Astrocyte of the cerebellum (primary cell): ENCODE measurements at regions not wholly inside any gene's neighbourhood (a gene's known extent, or its start where the extent isn't known, plus 50 kb on each side); places are given as distances from the start of the nearest gene placed in this dataset.

ENCODE experiments used
- DNase-seq: peaks from one replicate; pipeline ENCODE4 v3.0.0-alpha.2; 2011; ENCODE audit warnings: low read depth
- H3K4me3 ChIP-seq: 2 replicates; pipeline ENCODE4 v1.5.1; 2011; ENCODE audit warnings: mild to moderate bottlenecking, low read depth, low read length, moderate library complexity
- in situ Hi-C: cut with HindIII; loops from 2 replicates; pipeline ENCODE4 v1.10.0; 2017; ENCODE audit warnings: low sequenced_read_pairs
- TF ChIP-seq, protein P1 (sequence below): IDR thresholded peaks from 2 replicates; pipeline ENCODE4 v1.5.1; 2012; ENCODE audit warnings: low read length, low read depth, moderate library complexity, mild to moderate bottlenecking; ENCODE audit errors: missing control alignments

DNA sequence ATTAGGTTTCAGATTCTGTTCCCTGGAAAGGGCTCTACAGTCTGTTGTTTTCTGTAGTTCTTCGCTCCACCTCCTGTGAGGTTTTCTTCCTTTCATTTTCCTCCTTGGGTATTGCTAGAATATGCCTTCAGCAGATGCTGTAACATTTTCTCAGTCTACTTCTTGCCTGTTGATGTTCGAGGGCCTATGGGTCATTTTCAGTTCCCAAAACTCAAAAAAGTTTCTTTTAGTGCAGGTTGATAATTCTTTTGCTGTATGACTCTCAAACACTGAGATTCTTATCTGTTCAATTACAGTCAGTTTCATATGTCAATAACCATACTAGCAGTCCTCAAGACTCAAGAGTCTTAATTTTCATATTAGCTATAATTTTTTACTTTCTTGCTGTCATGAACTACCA is 268.3 kb downstream of the RFC3 start:
- in situ Hi-C loops, result no loop called here
- no peak for DNase-seq
- no peak overlapping the region for H3K4me3 ChIP-seq
- TF ChIP-seq, protein P1, sequence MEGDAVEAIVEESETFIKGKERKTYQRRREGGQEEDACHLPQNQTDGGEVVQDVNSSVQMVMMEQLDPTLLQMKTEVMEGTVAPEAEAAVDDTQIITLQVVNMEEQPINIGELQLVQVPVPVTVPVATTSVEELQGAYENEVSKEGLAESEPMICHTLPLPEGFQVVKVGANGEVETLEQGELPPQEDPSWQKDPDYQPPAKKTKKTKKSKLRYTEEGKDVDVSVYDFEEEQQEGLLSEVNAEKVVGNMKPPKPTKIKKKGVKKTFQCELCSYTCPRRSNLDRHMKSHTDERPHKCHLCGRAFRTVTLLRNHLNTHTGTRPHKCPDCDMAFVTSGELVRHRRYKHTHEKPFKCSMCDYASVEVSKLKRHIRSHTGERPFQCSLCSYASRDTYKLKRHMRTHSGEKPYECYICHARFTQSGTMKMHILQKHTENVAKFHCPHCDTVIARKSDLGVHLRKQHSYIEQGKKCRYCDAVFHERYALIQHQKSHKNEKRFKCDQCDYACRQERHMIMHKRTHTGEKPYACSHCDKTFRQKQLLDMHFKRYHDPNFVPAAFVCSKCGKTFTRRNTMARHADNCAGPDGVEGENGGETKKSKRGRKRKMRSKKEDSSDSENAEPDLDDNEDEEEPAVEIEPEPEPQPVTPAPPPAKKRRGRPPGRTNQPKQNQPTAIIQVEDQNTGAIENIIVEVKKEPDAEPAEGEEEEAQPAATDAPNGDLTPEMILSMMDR, result no peak

DNA sequence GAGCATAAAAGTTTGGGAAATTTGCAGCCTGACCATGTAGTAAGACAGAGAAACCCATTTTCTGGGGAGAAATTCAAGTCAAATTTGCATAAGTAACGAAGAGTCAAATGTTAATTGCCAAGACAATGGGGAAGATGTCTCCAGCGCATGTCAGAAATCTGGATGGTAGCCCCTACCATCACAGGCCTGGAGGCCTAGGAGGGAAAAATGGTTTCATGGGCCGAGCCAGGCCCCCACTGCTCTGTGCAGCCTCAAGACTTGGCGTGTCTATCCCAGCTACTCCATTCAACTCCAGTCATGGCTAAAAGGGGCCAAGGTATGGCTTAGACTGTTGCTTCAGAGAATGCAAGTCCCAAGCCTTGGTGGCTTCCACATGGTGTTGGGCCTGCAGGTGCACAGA is 269.8 kb downstream of the RFC3 start:
- in situ Hi-C loops, result no loop called here
- DNase-seq, result no peak
- no peak overlapping the region for H3K4me3 ChIP-seq
- TF ChIP-seq, protein P1, result no peak

DNA sequence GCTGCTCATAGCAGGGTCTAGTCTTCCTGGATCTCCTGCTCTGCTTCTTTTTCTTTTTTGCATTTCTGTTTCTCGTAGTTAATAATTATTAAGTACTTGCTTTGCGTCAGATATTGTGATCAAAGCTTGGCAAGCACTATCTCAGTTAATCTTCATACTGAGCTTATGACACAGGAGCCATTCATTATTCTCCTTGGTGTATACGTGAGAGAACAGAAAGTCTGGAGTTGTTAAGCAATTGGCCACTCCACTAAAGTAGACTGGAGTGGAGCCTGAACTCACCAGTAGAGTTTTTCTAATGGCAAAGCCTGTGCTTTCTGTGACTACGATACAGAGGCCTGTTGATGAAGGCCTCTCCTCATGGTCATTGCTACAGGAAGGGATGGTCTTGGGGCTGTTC is 285.9 kb downstream of the RFC3 start:
- in situ Hi-C loops, result no loop called here
- DNase-seq, result no peak
- H3K4me3 ChIP-seq, result no peak overlapping the region
- TF ChIP-seq, protein P1, result no peak

GRCh38 chr13:34104853-34105252 is 286.9 kb downstream of the RFC3 start:
- TF ChIP-seq, protein P1, result no peak
- in situ Hi-C loops, result no loop called here

DNA sequence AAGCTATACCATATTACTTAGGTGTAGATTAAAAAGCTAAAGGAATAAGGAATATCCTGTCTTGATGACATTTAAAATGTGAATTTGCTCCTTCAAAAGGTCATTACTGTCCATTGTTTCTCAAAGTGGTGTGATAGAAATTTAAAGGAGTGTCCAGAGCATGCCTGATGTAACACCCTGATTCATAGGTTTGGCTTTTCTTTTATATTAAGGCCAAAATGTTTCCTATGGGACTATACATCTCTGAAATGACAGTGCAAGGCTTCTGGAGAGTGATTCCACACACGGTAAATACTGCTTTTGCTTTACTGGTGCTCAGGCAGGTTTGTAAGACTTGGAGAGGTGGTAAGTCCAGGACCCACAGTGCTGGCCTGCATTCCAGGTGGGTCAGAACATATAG is 289.9 kb downstream of the RFC3 start:
- no peak for DNase-seq
- TF ChIP-seq, protein P1, result no peak
- no peak overlapping the region for H3K4me3 ChIP-seq
- in situ Hi-C loops, result no loop called here

More at GRCh38 chr13:34104853-34105252, 286.9 kb downstream of the RFC3 start:
- H3K4me3 ChIP-seq, result no peak overlapping the region
- DNase-seq, result no peak

GRCh38 chr13:34108410-34108809 is 290.5 kb downstream of the RFC3 start:
- in situ Hi-C loops, result no loop called here
- no peak for DNase-seq
- no peak overlapping the region for H3K4me3 ChIP-seq
- TF ChIP-seq, protein P1, result no peak

GRCh38 chr13:34114581-34114980 is 296.6 kb downstream of the RFC3 start:
- H3K4me3 ChIP-seq, result no peak overlapping the region
- in situ Hi-C loops, result no loop called here
- TF ChIP-seq, protein P1, result no peak
- no peak for DNase-seq
